Fibroblast of villous mesenchyme (primary cell): ENCODE measurements at regions not wholly inside any gene's neighbourhood (a gene's known extent, or its start where the extent isn't known, plus 50 kb on each side); places are given as distances from the start of the nearest gene placed in this dataset.

Experiments used
- DNase-seq: peaks from one replicate; pipeline ENCODE4 v3.0.0-alpha.2; 2010; ENCODE audit warnings: low read depth
- H3K4me3 ChIP-seq: 2 replicates; pipeline ENCODE4 v1.5.1; 2011; ENCODE audit warnings: low read depth, mild to moderate bottlenecking, low read length
- CTCF ChIP-seq: IDR thresholded peaks from 2 replicates; pipeline ENCODE4 v1.5.1; 2012; ENCODE audit warnings: low read depth, mild to moderate bottlenecking, low read length; ENCODE audit not compliant: insufficient read depth

- DNase-seq = no peak
- no peak overlapping the region for H3K4me3 ChIP-seq
- TF ChIP-seq CTCF = no peak
These were observed 59.6 kb downstream of the C3orf38 start for GRCh38 chr3:88209356-88209755.

GRCh38 chr3:88211096-88211890, 61.5 kb downstream of the C3orf38 start:
- no peak overlapping the region for H3K4me3 ChIP-seq
- TF ChIP-seq CTCF = no peak
- DNase-seq = no peak

GRCh38 chr3:88219138-88219792, 69.5 kb downstream of the C3orf38 start:
- DNase-seq = peak; percentile 48
- no peak overlapping the region for H3K4me3 ChIP-seq
- TF ChIP-seq CTCF = peak; percentile 64

- no peak for TF ChIP-seq CTCF
- DNase-seq = no peak
- H3K4me3 ChIP-seq = no peak overlapping the region
These were observed 70.4 kb downstream of the C3orf38 start for GRCh38 chr3:88220126-88220525.

GRCh38 chr3:88221726-88222125, 72.0 kb downstream of the C3orf38 start:
- H3K4me3 ChIP-seq = no peak overlapping the region
- no peak for TF ChIP-seq CTCF
- DNase-seq = no peak

- no peak for TF ChIP-seq CTCF
- no peak overlapping the region for H3K4me3 ChIP-seq
- DNase-seq = no peak
These were observed 72.6 kb downstream of the C3orf38 start for GRCh38 chr3:88222343-88222742.
